GM12878 (cell line): ENCODE measurements at regions not wholly inside any gene's neighbourhood (a gene's known extent, or its start where the extent isn't known, plus 50 kb on each side); places are given as distances from the start of the nearest gene placed in this dataset.

ENCODE experiments used
- BACH1 ChIP-seq: fragments of 450-650 bp; IDR thresholded peaks from 2 replicates; pipeline ENCODE4 v1.6.1; 2017; ENCODE audit warnings: mild to moderate bottlenecking, borderline replicate concordance
- CBX5 ChIP-seq: sonication (generic); IDR thresholded peaks from 2 replicates; pipeline ENCODE4 v1.6.1; 2016; ENCODE audit warnings: low read depth, moderate library complexity, mild to moderate bottlenecking, inconsistent platforms
- CREB1 ChIP-seq: IDR thresholded peaks from 2 replicates; pipeline ENCODE4 v1.6.1; 2012; ENCODE audit warnings: low read depth, mild to moderate bottlenecking, inconsistent platforms
- GABPA ChIP-seq: IDR thresholded peaks from 2 replicates; pipeline ENCODE4 v1.6.1; 2014; ENCODE audit warnings: antibody characterized with exemption, low read depth, mild to moderate bottlenecking, inconsistent platforms
- GATAD2B ChIP-seq: fragments of 450-650 bp; conservative IDR thresholded peaks from 2 replicates; pipeline ENCODE4 v1.6.1; 2017; ENCODE audit warnings: low read depth, mild to moderate bottlenecking, moderate library complexity
- HCFC1 ChIP-seq: fragments of 150-350 bp; IDR thresholded peaks from 2 replicates; pipeline ENCODE4 v1.6.1; 2014; ENCODE audit warnings: low read length
- IKZF2 ChIP-seq, 2 experiments: fragments of 450-650 bp; IDR thresholded peaks; 2 replicates each; pipeline ENCODE4 v1.6.1; 2017; ENCODE audit warnings: mild to moderate bottlenecking in 2 of 2, moderate library complexity in 2 of 2
- RELA ChIP-seq: fragments of 450-650 bp; IDR thresholded peaks from 2 replicates; pipeline ENCODE4 v1.8.0; 2014; ENCODE audit warnings: borderline replicate concordance; ENCODE audit not compliant: partially characterized antibody
- TF ChIP-seq, protein P1 (sequence below): IDR thresholded peaks from 2 replicates; pipeline ENCODE4 v1.6.1; 2011; ENCODE audit warnings: mild to moderate bottlenecking, low read depth, low read length, moderate library complexity; ENCODE audit not compliant: insufficient replicate concordance
- TF ChIP-seq, protein P2 (sequence below): IDR thresholded peaks from 2 replicates; pipeline ENCODE4 v1.6.1; 2011; ENCODE audit warnings: borderline replicate concordance, low read depth, mild to moderate bottlenecking, moderate library complexity, low read length; ENCODE audit not compliant: insufficient read depth, poor library complexity, severe bottlenecking
- TF ChIP-seq, protein P3 (sequence below): fragments of 450-650 bp; IDR thresholded peaks from 2 replicates; pipeline ENCODE4 v1.6.1; 2017; ENCODE audit warnings: mild to moderate bottlenecking, moderate library complexity
- TF ChIP-seq, protein P4 (sequence below): fragments of 450-650 bp; IDR thresholded peaks from 2 replicates; pipeline ENCODE4 v1.6.1; 2017; ENCODE audit warnings: mild to moderate bottlenecking

DNA sequence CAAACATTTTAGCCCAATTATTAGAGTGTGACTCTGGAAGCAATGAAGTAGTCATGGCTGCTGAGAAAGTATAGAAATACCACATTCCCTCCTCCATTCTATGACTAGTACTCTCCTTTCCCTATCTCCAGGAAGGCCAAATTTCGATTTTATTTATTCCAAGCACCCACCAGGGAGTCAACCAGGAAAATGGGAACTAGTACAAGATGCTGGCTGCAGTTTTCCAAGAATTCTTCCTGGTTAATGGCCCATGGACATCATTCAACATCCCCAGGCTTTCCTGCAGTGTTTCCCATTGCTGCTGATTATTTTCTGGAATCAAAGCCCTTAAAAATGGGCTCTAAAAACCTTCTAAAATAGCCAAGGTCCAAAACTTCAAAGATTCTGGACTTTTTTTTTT, 247.9 kb upstream of the STT3B start (continued):
- TF ChIP-seq IKZF2 (IDR thresholded peaks at IDR 0.05) (no peak), HCFC1 (no peak), RELA (no peak), CBX5 (no peak), CREB1 (no peak), GATAD2B (no peak), GABPA (no peak), BACH1 (no peak)
- TF ChIP-seq, protein P1, sequence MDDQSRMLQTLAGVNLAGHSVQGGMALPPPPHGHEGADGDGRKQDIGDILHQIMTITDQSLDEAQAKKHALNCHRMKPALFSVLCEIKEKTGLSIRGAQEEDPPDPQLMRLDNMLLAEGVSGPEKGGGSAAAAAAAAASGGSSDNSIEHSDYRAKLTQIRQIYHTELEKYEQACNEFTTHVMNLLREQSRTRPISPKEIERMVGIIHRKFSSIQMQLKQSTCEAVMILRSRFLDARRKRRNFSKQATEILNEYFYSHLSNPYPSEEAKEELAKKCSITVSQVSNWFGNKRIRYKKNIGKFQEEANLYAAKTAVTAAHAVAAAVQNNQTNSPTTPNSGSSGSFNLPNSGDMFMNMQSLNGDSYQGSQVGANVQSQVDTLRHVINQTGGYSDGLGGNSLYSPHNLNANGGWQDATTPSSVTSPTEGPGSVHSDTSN, result no peak
- TF ChIP-seq, protein P2, sequence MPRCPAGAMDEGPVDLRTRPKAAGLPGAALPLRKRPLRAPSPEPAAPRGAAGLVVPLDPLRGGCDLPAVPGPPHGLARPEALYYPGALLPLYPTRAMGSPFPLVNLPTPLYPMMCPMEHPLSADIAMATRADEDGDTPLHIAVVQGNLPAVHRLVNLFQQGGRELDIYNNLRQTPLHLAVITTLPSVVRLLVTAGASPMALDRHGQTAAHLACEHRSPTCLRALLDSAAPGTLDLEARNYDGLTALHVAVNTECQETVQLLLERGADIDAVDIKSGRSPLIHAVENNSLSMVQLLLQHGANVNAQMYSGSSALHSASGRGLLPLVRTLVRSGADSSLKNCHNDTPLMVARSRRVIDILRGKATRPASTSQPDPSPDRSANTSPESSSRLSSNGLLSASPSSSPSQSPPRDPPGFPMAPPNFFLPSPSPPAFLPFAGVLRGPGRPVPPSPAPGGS, result no peak
- TF ChIP-seq, protein P3, sequence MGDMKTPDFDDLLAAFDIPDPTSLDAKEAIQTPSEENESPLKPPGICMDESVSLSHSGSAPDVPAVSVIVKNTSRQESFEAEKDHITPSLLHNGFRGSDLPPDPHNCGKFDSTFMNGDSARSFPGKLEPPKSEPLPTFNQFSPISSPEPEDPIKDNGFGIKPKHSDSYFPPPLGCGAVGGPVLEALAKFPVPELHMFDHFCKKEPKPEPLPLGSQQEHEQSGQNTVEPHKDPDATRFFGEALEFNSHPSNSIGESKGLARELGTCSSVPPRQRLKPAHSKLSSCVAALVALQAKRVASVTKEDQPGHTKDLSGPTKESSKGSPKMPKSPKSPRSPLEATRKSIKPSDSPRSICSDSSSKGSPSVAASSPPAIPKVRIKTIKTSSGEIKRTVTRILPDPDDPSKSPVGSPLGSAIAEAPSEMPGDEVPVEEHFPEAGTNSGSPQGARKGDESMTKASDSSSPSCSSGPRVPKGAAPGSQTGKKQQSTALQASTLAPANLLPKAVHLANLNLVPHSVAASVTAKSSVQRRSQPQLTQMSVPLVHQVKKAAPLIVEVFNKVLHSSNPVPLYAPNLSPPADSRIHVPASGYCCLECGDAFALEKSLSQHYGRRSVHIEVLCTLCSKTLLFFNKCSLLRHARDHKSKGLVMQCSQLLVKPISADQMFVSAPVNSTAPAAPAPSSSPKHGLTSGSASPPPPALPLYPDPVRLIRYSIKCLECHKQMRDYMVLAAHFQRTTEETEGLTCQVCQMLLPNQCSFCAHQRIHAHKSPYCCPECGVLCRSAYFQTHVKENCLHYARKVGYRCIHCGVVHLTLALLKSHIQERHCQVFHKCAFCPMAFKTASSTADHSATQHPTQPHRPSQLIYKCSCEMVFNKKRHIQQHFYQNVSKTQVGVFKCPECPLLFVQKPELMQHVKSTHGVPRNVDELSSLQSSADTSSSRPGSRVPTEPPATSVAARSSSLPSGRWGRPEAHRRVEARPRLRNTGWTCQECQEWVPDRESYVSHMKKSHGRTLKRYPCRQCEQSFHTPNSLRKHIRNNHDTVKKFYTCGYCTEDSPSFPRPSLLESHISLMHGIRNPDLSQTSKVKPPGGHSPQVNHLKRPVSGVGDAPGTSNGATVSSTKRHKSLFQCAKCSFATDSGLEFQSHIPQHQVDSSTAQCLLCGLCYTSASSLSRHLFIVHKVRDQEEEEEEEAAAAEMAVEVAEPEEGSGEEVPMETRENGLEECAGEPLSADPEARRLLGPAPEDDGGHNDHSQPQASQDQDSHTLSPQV, result no peak
- TF ChIP-seq, protein P4, sequence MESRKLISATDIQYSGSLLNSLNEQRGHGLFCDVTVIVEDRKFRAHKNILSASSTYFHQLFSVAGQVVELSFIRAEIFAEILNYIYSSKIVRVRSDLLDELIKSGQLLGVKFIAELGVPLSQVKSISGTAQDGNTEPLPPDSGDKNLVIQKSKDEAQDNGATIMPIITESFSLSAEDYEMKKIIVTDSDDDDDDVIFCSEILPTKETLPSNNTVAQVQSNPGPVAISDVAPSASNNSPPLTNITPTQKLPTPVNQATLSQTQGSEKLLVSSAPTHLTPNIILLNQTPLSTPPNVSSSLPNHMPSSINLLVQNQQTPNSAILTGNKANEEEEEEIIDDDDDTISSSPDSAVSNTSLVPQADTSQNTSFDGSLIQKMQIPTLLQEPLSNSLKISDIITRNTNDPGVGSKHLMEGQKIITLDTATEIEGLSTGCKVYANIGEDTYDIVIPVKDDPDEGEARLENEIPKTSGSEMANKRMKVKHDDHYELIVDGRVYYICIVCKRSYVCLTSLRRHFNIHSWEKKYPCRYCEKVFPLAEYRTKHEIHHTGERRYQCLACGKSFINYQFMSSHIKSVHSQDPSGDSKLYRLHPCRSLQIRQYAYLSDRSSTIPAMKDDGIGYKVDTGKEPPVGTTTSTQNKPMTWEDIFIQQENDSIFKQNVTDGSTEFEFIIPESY, result no peak
